ENCODE measurements at regions not wholly inside any gene's neighbourhood (a gene's known extent, or its start where the extent isn't known, plus 50 kb on each side); places are given as distances from the start of the nearest gene placed in this dataset.

GRCh38 chr13:47094734-47095434, 198.0 kb upstream of the HTR2A start:
- Histone ChIP-seq H3K36me3 (ENCODE audit: control insufficient read depth in 2 of 2, insufficient read depth in 1 of 2, low read length in 2 of 2) (no peaks in the 10 kb centered on the region), H3K9me3 (ENCODE audit: control insufficient read depth, insufficient read depth, low read depth, low read length) (no peaks in the 10 kb centered on the region), H3K4me3 (ENCODE audit: low read depth, low read length) (no peak overlapping the region), H3K4me1 (ENCODE audit: control insufficient read depth, insufficient read depth, low read length) (no peaks in the 10 kb centered on the region), H3K27ac (ENCODE audit: extremely low read depth, low read depth, low read length) (no peak overlapping the region)
- POLR2A ChIA-PET = no interaction called here
- TF ChIP-seq ZNF354C (tag by site-specific recombination; IDR thresholded peaks at IDR 0.05; ENCODE audit: borderline replicate concordance, low read depth) = no peak
- TF ChIP-seq ZNF223 (tag by site-specific recombination; IDR thresholded peaks at IDR 0.05) = no peak
- TF ChIP-seq RBAK (tag by site-specific recombination; IDR thresholded peaks at IDR 0.05) = no peak
- no peak for TF ChIP-seq ZFP69B (tag by site-specific recombination; IDR thresholded peaks at IDR 0.05)
- TF ChIP-seq KLF1 (tag by site-specific recombination; IDR thresholded peaks at IDR 0.05) = no peak
- no peak for TF ChIP-seq ZNF23 (tag by site-specific recombination; IDR thresholded peaks at IDR 0.05; ENCODE audit: borderline replicate concordance)
- no peak for TF ChIP-seq ZNF561 (tag by site-specific recombination; IDR thresholded peaks at IDR 0.05; ENCODE audit: borderline replicate concordance)
- no peak for TF ChIP-seq ZNF132 (tag by site-specific recombination; IDR thresholded peaks at IDR 0.05; ENCODE audit: borderline replicate concordance)
- TF ChIP-seq ZBTB44 (tag by site-specific recombination; IDR thresholded peaks at IDR 0.05) = no peak
- no peak for TF ChIP-seq ZBTB21 (tag by site-specific recombination; IDR thresholded peaks at IDR 0.05)
- no peak for TF ChIP-seq ZNF350 (tag by site-specific recombination; IDR thresholded peaks at IDR 0.05)
- no peak for TF ChIP-seq ZNF398 (tag by site-specific recombination; IDR thresholded peaks at IDR 0.05)
- TF ChIP-seq REPIN1 (tag by site-specific recombination; IDR thresholded peaks at IDR 0.05; ENCODE audit: low read depth) = no peak
- no peak for TF ChIP-seq ZBTB8A (tag by site-specific recombination; IDR thresholded peaks at IDR 0.05)
- no peak for TF ChIP-seq ZNF621 (tag by site-specific recombination; IDR thresholded peaks at IDR 0.05)
- TF ChIP-seq ZBTB48 (tag by site-specific recombination; IDR thresholded peaks at IDR 0.05) = no peak
- no peak for TF ChIP-seq MYNN (tag by site-specific recombination; IDR thresholded peaks at IDR 0.05; ENCODE audit: borderline replicate concordance)
- no peak for TF ChIP-seq ZNF2 (tag by site-specific recombination; IDR thresholded peaks at IDR 0.05)
- CTCF ChIA-PET = no interaction called here

GRCh38 chr13:47092202-47092601, 195.3 kb upstream of the HTR2A start:
- ChIA-PET POLR2A (no interaction called here), CTCF (no interaction called here)

More at GRCh38 chr13:47092202-47092601, 195.3 kb upstream of the HTR2A start:
- TF ChIP-seq ZNF362 (tag by site-specific recombination; IDR thresholded peaks at IDR 0.05) = no peak
- TF ChIP-seq ZIC2 (tag by site-specific recombination; IDR thresholded peaks at IDR 0.05) = no peak
- no peak for TF ChIP-seq ZSCAN18 (tag by site-specific recombination; IDR thresholded peaks at IDR 0.05)
- TF ChIP-seq ZNF777 (tag by site-specific recombination; IDR thresholded peaks at IDR 0.05; ENCODE audit: borderline replicate concordance) = no peak
- no peak for TF ChIP-seq ZNF571 (tag by site-specific recombination; IDR thresholded peaks at IDR 0.05)
- TF ChIP-seq SP2 (tag by site-specific recombination; IDR thresholded peaks at IDR 0.05) = no peak
- TF ChIP-seq ZNF132 (tag by site-specific recombination; IDR thresholded peaks at IDR 0.05; ENCODE audit: borderline replicate concordance) = no peak
- TF ChIP-seq ZNF157 (tag by site-specific recombination; IDR thresholded peaks at IDR 0.05) = no peak
- TF ChIP-seq ZNF174 (tag by site-specific recombination; IDR thresholded peaks at IDR 0.05) = no peak
- no peak for TF ChIP-seq ZNF366 (tag by site-specific recombination; conservative IDR thresholded peaks at IDR 0.05)
- no peaks in the 10 kb centered on the region for H3K36me3 ChIP-seq (ENCODE audit: control insufficient read depth in 2 of 2, insufficient read depth in 1 of 2, low read length in 2 of 2)
- H3K27ac ChIP-seq (ENCODE audit: extremely low read depth, low read depth, low read length) = no peak overlapping the region
- H3K4me1 ChIP-seq (ENCODE audit: control insufficient read depth, insufficient read depth, low read length) = no peaks in the 10 kb centered on the region
- no peak overlapping the region for H3K4me3 ChIP-seq (ENCODE audit: low read depth, low read length)
- no peaks in the 10 kb centered on the region for H3K9me3 ChIP-seq (ENCODE audit: control insufficient read depth, insufficient read depth, low read depth, low read length)
